ENCODE measurements at regions not wholly inside any gene's neighbourhood (a gene's known extent, or its start where the extent isn't known, plus 50 kb on each side); places are given as distances from the start of the nearest gene placed in this dataset.
A peak's percentile ranks its signal among the peaks of the same experiment; 100 is the strongest.

DNA sequence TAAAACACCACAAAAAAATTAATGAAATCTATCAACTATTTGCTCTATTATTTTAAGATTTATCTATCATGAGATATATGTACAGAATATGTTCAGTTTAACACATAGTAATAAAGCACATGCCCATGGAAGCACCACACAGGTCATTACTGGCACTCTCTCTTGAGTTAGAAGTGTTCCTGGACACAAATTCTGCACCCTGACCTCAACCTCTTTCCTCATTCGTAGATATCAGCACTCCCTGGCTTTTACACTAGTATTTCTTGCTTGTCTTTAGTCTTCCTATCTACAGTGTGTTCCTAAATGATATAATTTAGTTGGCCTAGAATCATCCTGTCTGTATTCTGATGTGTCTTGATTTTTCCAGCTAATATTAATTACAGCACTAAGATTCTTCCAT is 321.0 kb upstream of the SOX5 start:
- H2BK15ac ChIP-seq (ENCODE audit: low read depth, low read length), result no peak overlapping the region
- ATAC-seq (ENCODE audit: low read depth), result no peak
- no peak overlapping the region for H4K91ac ChIP-seq (ENCODE audit: insufficient read depth, low read depth, low read length)
- H3K14ac ChIP-seq (replicated peaks; ENCODE audit: low read depth, low read length), result 0 out of 2 replicates have a peak overlapping the region, but pooled peaks have one; percentile 4
- no peak overlapping the region for H2BK5ac ChIP-seq (ENCODE audit: low read depth, low read length, poor library complexity, severe bottlenecking)
- dilution Hi-C loops (cut with HindIII; ENCODE audit: low sequenced_read_pairs, unreplicated experiment), result no loop called here
- H3K27me3 ChIP-seq (ENCODE audit: control insufficient read depth, insufficient read depth, low read length), result no peaks in the 10 kb centered on the region
- H3K27ac ChIP-seq (ENCODE audit: insufficient read depth, low read length), result no peak overlapping the region
- H2AK5ac ChIP-seq (ENCODE audit: low read depth, low read length), result no peak overlapping the region
- H2BK20ac ChIP-seq (ENCODE audit: low read depth, low read length), result no peak overlapping the region
- ChIA-PET POLR2A (ENCODE audit: unreplicated experiment) (no interaction called here), CTCF (no interaction called here)
- no TSS peak for BruUV-seq (replicated peaks)
- H3K9ac ChIP-seq (ENCODE audit: low read depth, low read length), result no peak overlapping the region
- H3K23ac ChIP-seq (ENCODE audit: low read depth, low read length), result no peak overlapping the region
- H3K9me1 ChIP-seq (ENCODE audit: insufficient read depth, low read length), result no peaks in the 10 kb centered on the region
- H3K4me3 ChIP-seq (ENCODE audit: insufficient read depth, low read depth, low read length), result no peak overlapping the region
- H3K4ac ChIP-seq (ENCODE audit: low read depth, low read length), result no peak overlapping the region
- H3K56ac ChIP-seq (ENCODE audit: extremely low read depth, insufficient read depth, low read length), result no peak overlapping the region
- H2BK120ac ChIP-seq (ENCODE audit: low read depth, low read length), result no peak overlapping the region
- H2AFZ ChIP-seq (replicated peaks; ENCODE audit: low read length, poor library complexity), result no peak overlapping the region
- in situ Hi-C loops (cut with MboI; ENCODE audit: low sequenced_read_pairs), result no loop called here
- TF ChIP-seq SMC3 (IDR thresholded peaks at IDR 0.05; ENCODE audit: low read depth, low read length) (no peak), ELK1 (IDR thresholded peaks at IDR 0.05; ENCODE audit: borderline replicate concordance, low read depth, low read length) (no peak), CTCF (conservative IDR thresholded peaks at IDR 0.05; ENCODE audit: low read depth, low read length) (no peak), RCOR1 (IDR thresholded peaks at IDR 0.05; ENCODE audit: insufficient replicate concordance, low read length) (no peak), MXI1 (IDR thresholded peaks at IDR 0.05; ENCODE audit: borderline replicate concordance, low read depth, low read length) (no peak), MAZ (IDR thresholded peaks at IDR 0.05; ENCODE audit: borderline replicate concordance, low read depth, low read length) (no peak), FOS (IDR thresholded peaks at IDR 0.05; ENCODE audit: low read depth, low read length) (no peak), MAFK (IDR thresholded peaks at IDR 0.05; ENCODE audit: low read depth, low read length) (no peak), RFX5 (IDR thresholded peaks at IDR 0.05; ENCODE audit: low read depth, low read length) (no peak), NFE2L2 (IDR thresholded peaks at IDR 0.05; ENCODE audit: low read depth, low read length) (no peak), BHLHE40 (IDR thresholded peaks at IDR 0.05; ENCODE audit: low read depth, low read length) (no peak), CHD1 (IDR thresholded peaks at IDR 0.05; ENCODE audit: low read depth, low read length) (no peak)
- TF ChIP-seq, protein P1, sequence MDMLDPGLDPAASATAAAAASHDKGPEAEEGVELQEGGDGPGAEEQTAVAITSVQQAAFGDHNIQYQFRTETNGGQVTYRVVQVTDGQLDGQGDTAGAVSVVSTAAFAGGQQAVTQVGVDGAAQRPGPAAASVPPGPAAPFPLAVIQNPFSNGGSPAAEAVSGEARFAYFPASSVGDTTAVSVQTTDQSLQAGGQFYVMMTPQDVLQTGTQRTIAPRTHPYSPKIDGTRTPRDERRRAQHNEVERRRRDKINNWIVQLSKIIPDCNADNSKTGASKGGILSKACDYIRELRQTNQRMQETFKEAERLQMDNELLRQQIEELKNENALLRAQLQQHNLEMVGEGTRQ (IDR thresholded peaks at IDR 0.05; ENCODE audit: low read depth, low read length), result no peak
- no peak for DNase-seq
- H4K20me1 ChIP-seq (ENCODE audit: insufficient read depth, low read length), result no peaks in the 10 kb centered on the region
- H3K4me2 ChIP-seq (ENCODE audit: low read depth, low read length), result no peak overlapping the region
- no CpG with 5 or more reads among the region's 1 CpG for WGBS, 2 experiments (ENCODE audit: extremely low coverage in 2 of 2, insufficient read length in 1 of 2)
- no peak overlapping the region for H4K8ac ChIP-seq (ENCODE audit: low read depth in 2 of 2, low read length in 2 of 2)
- H4K5ac ChIP-seq (ENCODE audit: low read depth, low read length), result no peak overlapping the region
- H3K4me1 ChIP-seq (ENCODE audit: control insufficient read depth, insufficient read depth, low read length), result no peaks in the 10 kb centered on the region
- no peaks in the 10 kb centered on the region for H3K9me3 ChIP-seq (ENCODE audit: control insufficient read depth, insufficient read depth, low read length)
- no peak overlapping the region for H2AK9ac ChIP-seq (replicated peaks; ENCODE audit: low read depth, low read length, poor library complexity)
- intact Hi-C loops (cut with micrococcal nuclease), result loop anchor here (10.0 kb wide), 1 partner anchor 504 kb away; no protein-coding TSS in a partner anchor
- no peak overlapping the region for H3K18ac ChIP-seq (ENCODE audit: low read depth, low read length)
- no peaks in the 10 kb centered on the region for H3K36me3 ChIP-seq (ENCODE audit: control insufficient read depth, insufficient read depth, low read length)
- no peaks in the 10 kb centered on the region for H3K79me1 ChIP-seq (ENCODE audit: low read depth in 1 of 2, low read length in 2 of 2)

Data from IMR-90 (cell line).